NCI-H82 treated with DMSO at 0.1 percent for 48 hours (cell line): ENCODE measurements at regions not wholly inside any gene's neighbourhood (a gene's known extent, or its start where the extent isn't known, plus 50 kb on each side); places are given as distances from the start of the nearest gene placed in this dataset.

Experiments
- DNase-seq: peaks from one replicate; lab custom pipeline; 2025; ENCODE audit not compliant: unreplicated experiment; lab: John Stamatoyannopoulos, UW

- no peak for DNase-seq
Measured at GRCh38 chr10:2867788-2868299, 199.5 kb upstream of the PFKP start.

- DNase-seq = no peak
Measured at GRCh38 chr10:2866569-2866968, 200.8 kb upstream of the PFKP start.

DNA sequence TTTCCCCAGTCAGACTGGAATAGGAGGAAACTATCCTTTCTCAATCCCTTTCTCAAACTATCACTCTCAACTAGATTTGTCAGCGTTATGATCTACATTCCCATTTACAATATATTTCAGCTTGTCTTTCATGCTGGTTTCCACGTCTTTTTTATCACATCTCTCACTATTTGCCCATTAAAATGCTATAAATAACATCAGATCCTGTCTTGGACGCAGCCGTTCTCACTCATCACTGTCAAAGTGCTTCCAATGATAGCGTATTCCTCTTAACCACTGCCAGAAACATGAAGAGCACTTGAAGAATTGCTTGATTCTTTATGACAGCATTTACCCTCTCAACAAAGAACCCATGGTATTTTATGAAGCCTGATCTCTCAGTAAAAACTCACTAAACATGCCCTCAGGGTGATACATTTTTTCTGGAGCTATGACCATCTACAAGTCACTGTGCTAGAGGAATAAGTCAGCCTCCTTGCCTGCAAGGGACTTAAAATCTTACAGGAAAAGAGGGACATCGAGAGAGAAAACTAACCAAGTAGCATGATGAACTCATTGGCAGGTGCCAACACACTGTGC, 205.6 kb upstream of the PFKP start:
- no peak for DNase-seq

GRCh38 chr10:2858452-2858851, 208.9 kb upstream of the PFKP start:
- no peak for DNase-seq

- DNase-seq = no peak
Measured at GRCh38 chr10:2856598-2856997, 210.8 kb upstream of the PFKP start.

DNA sequence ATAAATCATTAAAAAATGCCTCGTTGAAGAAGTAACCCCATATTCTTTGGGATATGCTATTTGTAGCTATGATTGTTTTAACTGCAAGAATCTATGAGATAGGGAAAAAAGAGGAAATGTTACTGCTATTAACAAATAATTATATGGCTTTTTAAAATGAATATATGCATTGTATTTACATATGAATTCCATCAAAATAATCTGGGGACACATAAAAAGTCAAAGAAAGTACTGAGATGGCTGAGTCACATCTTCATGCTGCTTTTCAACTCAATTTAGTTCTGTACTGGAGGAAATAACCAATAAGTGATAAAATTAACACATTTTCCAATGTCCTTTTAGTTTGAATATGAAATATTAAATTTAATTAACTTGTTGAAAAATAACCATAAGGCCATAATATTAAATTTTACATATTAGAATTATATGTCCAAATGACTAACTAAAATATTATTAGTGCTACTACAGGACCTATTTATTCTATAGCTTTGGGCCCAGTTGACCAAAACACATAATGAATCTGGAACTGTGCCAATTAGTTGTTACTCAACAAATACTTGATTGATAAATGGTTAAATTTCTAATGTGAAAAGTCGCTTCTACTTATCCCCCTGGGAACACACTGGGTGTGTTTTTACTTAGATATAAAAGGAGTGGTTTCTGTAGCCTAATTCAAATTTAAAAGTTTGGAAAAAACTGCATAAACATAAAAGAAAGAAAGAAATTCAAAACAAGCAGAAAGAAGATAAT, 214.6 kb upstream of the PFKP start:
- DNase-seq = no peak

DNA sequence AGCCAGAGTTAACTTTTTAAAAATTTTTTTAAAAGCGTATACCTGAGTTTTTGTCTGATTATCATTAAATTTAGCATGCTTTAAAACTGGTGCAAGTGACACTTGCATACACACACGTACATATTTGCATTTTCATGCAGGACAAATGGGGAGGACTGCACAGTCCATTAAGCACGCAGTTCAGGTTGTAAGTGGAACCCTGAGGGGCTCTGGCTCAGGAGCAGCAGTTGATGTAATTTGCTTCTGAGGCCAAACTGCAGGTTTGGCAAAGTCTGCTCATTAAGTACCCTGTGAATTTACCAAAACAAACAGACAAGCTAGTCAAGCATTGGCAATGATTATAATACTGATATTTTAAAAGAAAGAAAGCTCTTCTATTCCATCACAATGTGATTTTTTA, 215.8 kb upstream of the PFKP start:
- DNase-seq = no peak

DNA sequence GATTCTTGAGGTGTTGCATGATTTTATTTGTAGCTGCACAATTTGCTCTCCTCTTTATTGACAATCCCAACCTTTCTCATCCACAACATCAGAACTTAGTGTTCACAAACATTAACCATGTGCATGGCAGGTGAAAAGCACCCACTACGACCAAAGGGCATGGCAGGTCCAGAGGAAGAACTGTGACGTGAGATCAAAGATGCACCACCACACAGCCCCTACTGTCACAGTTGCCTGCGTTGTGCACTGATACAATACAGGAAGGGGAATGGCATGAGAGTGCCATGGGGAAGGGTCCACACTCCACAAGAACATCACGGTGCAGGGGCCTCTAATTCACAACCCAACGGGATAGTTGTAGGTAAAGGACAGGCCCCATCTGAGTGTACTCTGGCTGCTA, 217.1 kb upstream of the PFKP start:
- no peak for DNase-seq

DNA sequence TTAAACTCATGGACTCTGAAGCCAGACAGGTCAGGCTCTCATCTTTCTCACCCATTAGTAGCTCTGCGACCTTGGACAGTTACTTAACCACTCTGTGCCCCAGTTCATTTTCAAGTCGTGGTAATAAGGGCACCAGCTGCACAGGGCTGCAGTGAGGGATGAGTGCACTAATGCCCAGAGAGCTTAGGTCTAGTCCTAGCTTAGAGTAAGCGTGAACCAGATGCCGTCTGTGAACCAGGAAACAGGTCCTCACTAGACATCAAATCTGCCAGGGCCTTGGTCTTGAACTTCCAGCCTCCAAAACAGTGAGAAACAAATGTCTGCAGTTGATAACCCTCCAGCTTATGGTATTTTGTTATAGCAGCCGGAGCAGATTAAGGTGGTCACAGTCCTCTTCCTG, 222.4 kb upstream of the PFKP start:
- DNase-seq = no peak

GRCh38 chr10:2839081-2839725, 228.1 kb upstream of the PFKP start:
- DNase-seq = no peak

GRCh38 chr10:2837674-2838073, 229.7 kb upstream of the PFKP start:
- no peak for DNase-seq

GRCh38 chr10:2836921-2837662, 230.3 kb upstream of the PFKP start:
- no peak for DNase-seq

DNA sequence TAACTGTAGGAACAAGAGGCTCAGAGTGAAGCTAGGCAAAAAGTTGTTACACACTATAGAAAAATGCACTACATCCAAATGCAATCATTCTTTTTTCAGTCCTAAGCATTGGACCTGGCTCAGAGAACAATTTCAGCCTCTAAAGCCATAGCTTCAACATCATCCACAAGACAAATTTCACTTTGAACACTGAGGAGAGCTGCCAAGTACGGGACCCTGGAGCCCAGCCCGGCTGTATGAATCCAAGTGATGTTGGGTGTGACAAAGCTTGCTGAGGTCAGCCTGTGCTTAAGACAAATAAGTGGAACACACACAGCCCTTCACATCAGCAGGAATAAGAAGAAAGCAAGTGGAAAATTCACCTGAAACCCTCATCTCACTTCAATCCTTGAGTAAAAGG, 233.1 kb upstream of the PFKP start:
- DNase-seq = no peak

DNA sequence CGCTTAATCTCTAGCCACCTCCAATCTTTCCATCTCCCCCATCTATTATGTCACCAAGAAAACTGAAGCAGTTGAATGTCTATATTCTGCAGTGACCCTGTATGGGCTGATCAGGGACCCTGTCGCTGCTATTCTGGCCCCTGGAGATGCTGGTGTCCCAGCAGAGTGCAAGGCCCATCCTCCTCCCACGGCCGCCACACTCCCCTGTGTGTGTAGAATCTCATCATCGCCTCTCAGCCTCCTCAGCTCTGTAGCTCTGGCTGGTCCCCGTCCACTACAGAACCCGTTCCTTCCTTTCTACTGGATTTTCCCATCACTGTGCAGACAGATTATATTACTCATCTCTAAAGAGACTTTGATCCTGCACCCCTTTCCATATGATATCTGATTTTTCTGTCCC, 235.8 kb upstream of the PFKP start:
- DNase-seq = no peak

- DNase-seq = no peak
Measured at GRCh38 chr10:2828741-2829140, 238.6 kb upstream of the PFKP start.

- DNase-seq = no peak
Measured at GRCh38 chr10:2826675-2827074, 240.7 kb upstream of the PFKP start.

GRCh38 chr10:2825841-2826240, 241.5 kb upstream of the PFKP start:
- no peak for DNase-seq

GRCh38 chr10:2817940-2818636, 249.3 kb upstream of the PFKP start:
- no peak for DNase-seq

- no peak for DNase-seq
Measured at GRCh38 chr10:2813693-2814092, 253.7 kb upstream of the PFKP start.

DNA sequence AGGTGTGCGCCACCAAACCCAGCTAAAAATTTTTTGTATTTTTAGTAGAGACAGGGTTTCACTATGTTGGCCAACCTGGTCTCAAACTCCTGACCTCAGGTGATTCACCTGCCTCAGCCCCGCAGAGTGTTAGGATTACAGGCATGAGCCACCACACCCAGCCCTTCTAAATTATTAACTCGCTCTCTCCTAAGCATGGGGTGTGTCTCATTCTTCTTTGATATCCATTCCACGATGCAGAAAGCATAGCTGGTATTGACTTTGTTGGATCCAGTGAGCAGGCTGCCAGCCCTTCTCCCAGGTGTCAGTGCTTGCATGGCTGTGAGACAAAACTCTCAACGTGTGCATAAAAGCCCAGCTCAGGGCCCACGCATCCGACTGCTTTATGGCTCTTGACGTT, 254.1 kb upstream of the PFKP start:
- DNase-seq = no peak

DNA sequence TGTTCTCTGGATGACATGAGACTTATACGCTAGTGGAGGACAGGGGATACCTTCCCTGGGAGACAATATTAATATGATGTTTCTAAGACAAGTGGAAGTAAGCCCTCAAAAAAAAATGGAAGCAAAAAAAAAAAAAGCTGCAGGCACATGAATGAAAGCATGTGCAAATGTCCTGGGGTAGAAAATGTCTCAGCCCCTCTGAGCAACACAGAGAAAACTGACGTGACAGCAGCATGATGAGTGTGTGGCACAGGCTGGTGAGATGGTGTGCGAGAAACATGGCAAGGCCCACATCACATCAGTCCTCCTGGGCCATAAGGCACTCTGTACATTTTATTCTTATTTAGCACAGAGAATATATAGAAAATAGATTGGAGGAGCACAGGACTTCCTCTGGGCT, 254.7 kb upstream of the PFKP start:
- no peak for DNase-seq
